HG03139 (cell line): ENCODE measurements at regions not wholly inside any gene's neighbourhood (a gene's known extent, or its start where the extent isn't known, plus 50 kb on each side); places are given as distances from the start of the nearest gene placed in this dataset.
"Not testable (repeated sequence)": the region's sequence is repeated elsewhere in the genome, so short reads cannot be mapped to it uniquely, and the experiment has no call there.

Experiments used
- ATAC-seq: cut with Tn5 transposase; IDR thresholded peaks from one replicate; pipeline ENCODE4 v1.9.1; 2021; ENCODE audit not compliant: unreplicated experiment

GRCh38 chr6:141976994-141977393 is 155.7 kb upstream of the GJE1 start:
- no peak for ATAC-seq

GRCh38 chr6:141969768-141970415 is 162.8 kb upstream of the GJE1 start:
- not testable (repeated sequence) for ATAC-seq

GRCh38 chr6:141969201-141969600 is 163.5 kb upstream of the GJE1 start:
- ATAC-seq: no peak

GRCh38 chr6:141968632-141969031 is 164.1 kb upstream of the GJE1 start:
- no peak for ATAC-seq

- ATAC-seq: no peak
These were observed 167.6 kb upstream of the GJE1 start for GRCh38 chr6:141965016-141965545.

- no peak for ATAC-seq
These were observed 169.0 kb upstream of the GJE1 start for GRCh38 chr6:141963543-141964295.

- ATAC-seq: no peak
These were observed 175.5 kb upstream of the GJE1 start for GRCh38 chr6:141957271-141957670.

- ATAC-seq: no peak
These were observed 175.9 kb upstream of the GJE1 start for GRCh38 chr6:141956868-141957267.

GRCh38 chr6:141956046-141956761 is 176.5 kb upstream of the GJE1 start:
- ATAC-seq: no peak

- no peak for ATAC-seq
These were observed 179.7 kb upstream of the GJE1 start for GRCh38 chr6:141953072-141953471.

GRCh38 chr6:141946502-141946901 is 186.2 kb upstream of the GJE1 start:
- no peak for ATAC-seq

GRCh38 chr6:141938664-141939063 is 194.1 kb upstream of the GJE1 start:
- ATAC-seq: no peak

- ATAC-seq: no peak
These were observed 200.0 kb upstream of the GJE1 start for GRCh38 chr6:141932685-141933084.

- ATAC-seq: not testable (repeated sequence)
These were observed 206.4 kb upstream of the GJE1 start for GRCh38 chr6:141926200-141926900.

- no peak for ATAC-seq
These were observed 207.7 kb upstream of the GJE1 start for GRCh38 chr6:141925001-141925400.

- no peak for ATAC-seq
These were observed 209.8 kb upstream of the GJE1 start for GRCh38 chr6:141922898-141923297.

GRCh38 chr6:141916682-141917505 is 215.8 kb upstream of the GJE1 start:
- ATAC-seq: not testable (repeated sequence)

GRCh38 chr6:141914646-141915045 is 218.1 kb upstream of the GJE1 start:
- ATAC-seq: no peak

- no peak for ATAC-seq
These were observed 226.1 kb upstream of the GJE1 start for GRCh38 chr6:141906569-141907080.

GRCh38 chr6:141890661-141891060 is 242.1 kb upstream of the GJE1 start:
- no peak for ATAC-seq
